Endodermal cell (in vitro differentiated cells): ENCODE measurements at regions not wholly inside any gene's neighbourhood (a gene's known extent, or its start where the extent isn't known, plus 50 kb on each side); places are given as distances from the start of the nearest gene placed in this dataset.

ENCODE experiments used
- DNase-seq: peaks from one replicate; pipeline ENCODE4 v3.0.0-alpha.2; 2017
- H3K27ac ChIP-seq: 2 replicates; pipeline ENCODE4 v1.5.1; 2013; ENCODE audit warnings: mild to moderate bottlenecking, low read depth, low read length, moderate library complexity
- H3K27me3 ChIP-seq: 2 replicates; pipeline ENCODE4 v1.6.1; 2013; ENCODE audit warnings: mild to moderate bottlenecking, low read length, moderate library complexity; ENCODE audit not compliant: insufficient read depth, control insufficient read depth, poor library complexity, severe bottlenecking
- H3K36me3 ChIP-seq: 2 replicates; pipeline ENCODE4 v1.7.0; 2013; ENCODE audit warnings: mild to moderate bottlenecking, low read length, moderate library complexity; ENCODE audit not compliant: control insufficient read depth, insufficient read depth
- H3K4me1 ChIP-seq: one replicate; pipeline ENCODE4 v1.7.0; 2013; ENCODE audit warnings: low read length; ENCODE audit not compliant: control insufficient read depth, insufficient read depth
- H3K4me3 ChIP-seq: 2 replicates; pipeline ENCODE4 v1.5.1; 2013; ENCODE audit warnings: mild to moderate bottlenecking, low read length, moderate library complexity
- H3K9ac ChIP-seq: 2 replicates; pipeline ENCODE4 v1.6.1; 2013; ENCODE audit warnings: mild to moderate bottlenecking, low read length, moderate library complexity; ENCODE audit not compliant: poor library complexity, severe bottlenecking; ENCODE audit errors: extremely low read depth
- H3K9me3 ChIP-seq: 2 replicates; pipeline ENCODE4 v1.6.1; 2013; ENCODE audit warnings: mild to moderate bottlenecking, low read length, moderate library complexity; ENCODE audit not compliant: control insufficient read depth
- H3K27ac Mint-ChIP-seq: 2 replicates; pipeline ENCODE4 v1.8.0; 2020; ENCODE audit warnings: mixed read lengths
- H3K27me3 Mint-ChIP-seq: 2 replicates; pipeline ENCODE4 v1.8.0; 2021; ENCODE audit warnings: mild to moderate bottlenecking, mixed read lengths; ENCODE audit not compliant: insufficient read depth
- H3K36me3 Mint-ChIP-seq: 2 replicates; pipeline ENCODE4 v1.8.0; 2020; ENCODE audit warnings: low read depth, mixed read lengths
- H3K4me1 Mint-ChIP-seq: 2 replicates; pipeline ENCODE4 v1.8.0; 2020; ENCODE audit warnings: mixed read lengths
- H3K4me3 Mint-ChIP-seq: 2 replicates; pipeline ENCODE4 v1.8.0; 2020; ENCODE audit warnings: mild to moderate bottlenecking, moderate library complexity, mixed read lengths
- H3K9me3 Mint-ChIP-seq: 2 replicates; pipeline ENCODE4 v1.8.0; 2020; ENCODE audit warnings: mild to moderate bottlenecking, mixed read lengths
- WGBS, 2 experiments: methylation state at CpG; one replicate each; pipeline versions ENCODE4 v1.1.5 to v1.1.7; 2013; ENCODE audit warnings: missing lambda C conversion rate in 2 of 2, mixed read lengths in 1 of 2; ENCODE audit not compliant: insufficient coverage in 1 of 2, insufficient read length in 1 of 2; 5-methylcytosine and 5-hydroxymethylcytosine counted together
- TF ChIP-seq, protein P1 (sequence below): fragments of 200-600 bp; sonication (generic); conservative IDR thresholded peaks from 2 replicates; pipeline ENCODE4 v1.5.0; 2021; ENCODE audit warnings: antibody characterized with exemption, mild to moderate bottlenecking

DNA sequence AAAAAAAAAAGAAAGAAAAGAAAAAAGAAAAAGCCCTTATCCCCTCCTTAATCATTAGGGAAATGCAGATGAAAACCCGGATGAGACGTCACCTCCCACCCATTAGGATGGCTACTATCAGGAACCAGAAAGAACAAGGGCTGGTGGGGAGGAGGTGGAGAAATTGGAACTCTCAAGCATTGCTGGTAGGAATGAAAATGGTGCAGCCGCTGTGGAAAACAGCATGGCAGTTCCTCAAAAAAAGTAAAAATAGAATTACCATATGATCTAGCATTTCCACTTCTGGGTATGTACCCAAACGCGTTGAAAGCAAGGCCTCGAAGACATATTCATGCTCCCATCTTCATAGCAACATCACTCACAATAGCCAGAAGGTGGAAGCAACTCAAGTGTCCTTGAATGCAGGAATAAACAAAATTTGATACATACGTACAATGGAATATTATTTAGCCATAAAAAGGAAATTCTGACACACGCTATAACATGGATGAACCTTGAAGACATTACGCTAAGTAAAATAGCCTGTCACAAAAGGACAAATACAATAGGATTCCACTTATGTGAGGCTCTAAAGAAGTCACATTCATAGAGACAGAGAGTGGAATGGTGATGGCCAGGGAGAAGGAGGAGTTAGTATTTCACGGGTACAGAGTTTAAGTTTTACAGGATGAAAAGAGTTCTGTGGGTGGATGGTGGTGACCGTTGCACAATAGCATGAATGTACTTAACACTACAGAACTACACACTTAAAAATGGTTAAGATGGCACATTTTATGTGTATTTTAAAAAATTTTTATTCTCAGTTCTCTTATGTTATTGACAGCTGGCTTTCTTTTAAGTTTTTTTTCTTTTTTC lies 166.8 kb upstream of the IER5L start:
- Histone ChIP-seq H3K36me3 (no peaks in the 10 kb centered on the region), H3K27ac (no peak overlapping the region), H3K4me1 (no peaks in the 10 kb centered on the region), H3K9ac (no peak overlapping the region), H3K4me3 (no peak overlapping the region), H3K9me3 (no peaks in the 10 kb centered on the region), H3K27me3 (no peaks in the 10 kb centered on the region)
- Mint-ChIP-seq H3K4me1 (peaks cover 13% of the 10 kb centered on the region), H3K36me3 (no peaks in the 10 kb centered on the region), H3K27me3 (no peaks in the 10 kb centered on the region), H3K27ac (no peak overlapping the region), H3K9me3 (no peaks in the 10 kb centered on the region), H3K4me3 (no peak overlapping the region)
- TF ChIP-seq, protein P1, sequence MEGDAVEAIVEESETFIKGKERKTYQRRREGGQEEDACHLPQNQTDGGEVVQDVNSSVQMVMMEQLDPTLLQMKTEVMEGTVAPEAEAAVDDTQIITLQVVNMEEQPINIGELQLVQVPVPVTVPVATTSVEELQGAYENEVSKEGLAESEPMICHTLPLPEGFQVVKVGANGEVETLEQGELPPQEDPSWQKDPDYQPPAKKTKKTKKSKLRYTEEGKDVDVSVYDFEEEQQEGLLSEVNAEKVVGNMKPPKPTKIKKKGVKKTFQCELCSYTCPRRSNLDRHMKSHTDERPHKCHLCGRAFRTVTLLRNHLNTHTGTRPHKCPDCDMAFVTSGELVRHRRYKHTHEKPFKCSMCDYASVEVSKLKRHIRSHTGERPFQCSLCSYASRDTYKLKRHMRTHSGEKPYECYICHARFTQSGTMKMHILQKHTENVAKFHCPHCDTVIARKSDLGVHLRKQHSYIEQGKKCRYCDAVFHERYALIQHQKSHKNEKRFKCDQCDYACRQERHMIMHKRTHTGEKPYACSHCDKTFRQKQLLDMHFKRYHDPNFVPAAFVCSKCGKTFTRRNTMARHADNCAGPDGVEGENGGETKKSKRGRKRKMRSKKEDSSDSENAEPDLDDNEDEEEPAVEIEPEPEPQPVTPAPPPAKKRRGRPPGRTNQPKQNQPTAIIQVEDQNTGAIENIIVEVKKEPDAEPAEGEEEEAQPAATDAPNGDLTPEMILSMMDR = no peak
- DNase-seq = no peak
- 94 to 98% methylated on average over 6 to 10 of the region's 11 CpGs for WGBS, 2 experiments

DNA sequence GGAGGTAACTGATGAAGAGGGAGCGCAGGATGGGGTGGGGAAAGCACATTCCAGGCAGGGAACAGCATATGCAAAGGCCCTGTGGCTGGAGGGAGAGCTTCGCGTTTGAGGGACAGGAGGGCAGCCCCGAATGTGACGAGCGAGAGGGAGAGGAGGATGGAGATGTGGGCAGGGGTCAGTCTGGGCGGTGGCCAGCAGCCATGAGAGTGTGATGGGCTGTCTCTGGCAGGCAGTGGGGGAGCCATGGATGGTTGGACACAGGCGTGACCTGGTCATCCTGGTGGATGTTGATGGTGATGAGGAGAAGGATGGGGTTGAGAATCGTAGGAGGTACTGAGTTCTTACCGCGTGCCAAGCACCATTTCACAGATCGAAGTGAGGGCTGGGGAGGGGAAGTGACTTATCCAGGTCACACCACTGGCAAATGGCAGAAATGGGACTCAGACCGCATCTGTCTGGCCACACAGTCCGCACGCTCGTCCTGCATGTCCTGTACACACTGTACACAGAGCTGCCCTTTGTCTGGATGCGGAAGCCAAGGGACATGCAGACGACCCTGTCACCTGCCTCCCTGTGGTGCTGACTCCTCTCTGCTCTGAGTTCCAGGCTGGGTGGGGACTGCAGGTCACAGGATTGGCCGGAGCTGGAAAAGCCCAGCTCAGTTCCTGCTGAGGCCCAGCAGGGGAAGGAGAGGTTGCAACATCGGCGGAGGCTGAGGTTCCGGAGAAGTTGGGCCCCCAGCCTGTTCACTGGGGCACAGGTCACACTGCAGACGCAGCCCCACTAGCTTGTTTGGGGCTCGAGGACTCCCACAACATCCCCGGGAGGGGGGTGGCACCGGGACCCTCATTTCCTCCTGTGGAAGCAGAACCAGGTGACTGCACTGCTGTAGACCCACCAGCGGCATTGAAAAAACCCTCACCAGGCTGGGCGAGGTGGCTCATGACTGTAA lies 165.6 kb upstream of the IER5L start:
- H3K4me3 ChIP-seq = no peak overlapping the region
- H3K27me3 ChIP-seq = no peaks in the 10 kb centered on the region
- Mint-ChIP-seq H3K27ac (no peak overlapping the region), H3K36me3 (no peaks in the 10 kb centered on the region), H3K27me3 (no peaks in the 10 kb centered on the region), H3K4me1 (peaks cover 4% of the 10 kb centered on the region), H3K4me3 (no peak overlapping the region), H3K9me3 (no peaks in the 10 kb centered on the region)
- no peaks in the 10 kb centered on the region for H3K9me3 ChIP-seq
- DNase-seq = peak; percentile 64
- 91% methylated on average over 21 to 28 of the region's 28 CpGs for WGBS, 2 experiments
- H3K4me1 ChIP-seq = no peaks in the 10 kb centered on the region
- TF ChIP-seq, protein P1 = peak; percentile 31
- no peak overlapping the region for H3K9ac ChIP-seq
- no peaks in the 10 kb centered on the region for H3K36me3 ChIP-seq
- no peak overlapping the region for H3K27ac ChIP-seq

DNA sequence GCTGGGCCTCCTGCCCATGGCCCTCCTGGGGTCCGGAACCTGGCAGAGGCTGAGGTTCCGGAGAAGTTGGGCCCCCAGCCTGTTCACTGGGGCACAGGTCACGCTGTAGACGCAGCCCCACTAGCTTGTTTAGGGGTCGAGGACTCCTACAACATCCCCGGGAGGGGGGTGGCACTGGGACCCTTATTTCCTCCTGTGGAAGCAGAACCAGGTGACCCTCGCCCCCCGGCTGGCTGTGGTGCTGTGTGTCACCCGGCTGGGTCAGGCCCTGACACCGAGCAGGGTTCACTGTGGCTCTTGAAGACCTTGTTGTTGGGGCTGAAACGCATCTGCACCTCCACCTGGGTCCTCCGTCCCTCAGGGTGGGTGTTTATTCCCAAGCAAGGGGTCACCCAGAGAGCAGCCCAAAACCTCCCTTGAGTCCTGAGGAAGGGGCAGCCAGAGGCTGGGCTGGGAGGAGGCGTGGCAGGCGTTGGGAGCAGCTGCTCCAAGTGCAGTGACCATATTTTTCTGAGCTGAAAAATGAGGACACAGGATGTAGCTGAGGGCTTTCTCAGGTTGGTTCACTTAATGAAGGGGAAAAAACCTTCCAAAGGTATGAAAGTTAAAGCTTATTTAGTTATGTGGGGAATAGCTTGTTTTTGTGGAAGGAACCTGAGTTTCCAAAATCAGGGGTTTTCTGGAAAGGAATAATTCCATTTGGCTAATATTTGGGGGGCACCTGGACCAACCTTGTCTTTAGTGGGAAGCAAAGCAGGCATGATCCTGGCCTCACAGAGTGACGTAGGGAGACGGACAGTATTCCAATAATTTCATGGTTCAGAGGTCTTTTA lies 164.7 kb upstream of the IER5L start:
- Mint-ChIP-seq H3K27me3 (no peaks in the 10 kb centered on the region), H3K36me3 (no peaks in the 10 kb centered on the region), H3K4me3 (no peak overlapping the region), H3K9me3 (no peaks in the 10 kb centered on the region), H3K4me1 (peaks cover 2% of the 10 kb centered on the region), H3K27ac (peak overlapping the region; percentile 13)
- WGBS, 2 experiments = 91 to 93% methylated on average over 10 to 16 of the region's 16 CpGs
- no peak for DNase-seq
- H3K4me3 ChIP-seq = no peak overlapping the region
- no peak overlapping the region for H3K9ac ChIP-seq
- no peaks in the 10 kb centered on the region for H3K9me3 ChIP-seq
- no peak overlapping the region for H3K27ac ChIP-seq
- TF ChIP-seq, protein P1 = no peak
- H3K4me1 ChIP-seq = no peaks in the 10 kb centered on the region
- H3K36me3 ChIP-seq = no peaks in the 10 kb centered on the region
- H3K27me3 ChIP-seq = no peaks in the 10 kb centered on the region
